Esophagus squamous epithelium (tissue), 4 donors: ENCODE measurements at regions not wholly inside any gene's neighbourhood (a gene's known extent, or its start where the extent isn't known, plus 50 kb on each side); places are given as distances from the start of the nearest gene placed in this dataset.

Experiments used
- CTCF ChIP-seq, 6 experiments: fragments of 450-650 bp in 4 of 6; fragments of 200-600 bp in 2 of 6; sonication (generic) in 2 of 6; IDR thresholded peaks; one replicate each; pipeline ENCODE4 v1.5.1; 2016 to 2019; ENCODE audit warnings: antibody characterized with exemption in 6 of 6, mild to moderate bottlenecking in 4 of 6, moderate library complexity in 4 of 6
- POLR2A ChIP-seq, 4 donors: fragments of 450-650 bp; IDR thresholded peaks; one replicate each; pipeline ENCODE4 v1.6.1; 2017; ENCODE audit warnings: antibody characterized with exemption in 4 of 4, mild to moderate bottlenecking in 4 of 4, moderate library complexity in 3 of 4

GRCh38 chr7:155394413-155394812 lies 63.5 kb upstream of the EN2 start:
- TF ChIP-seq CTCF (IDR thresholded peaks at IDR 0.05) (no peak), POLR2A (IDR thresholded peaks at IDR 0.05) (no peak)
